Transverse colon (tissue), 3 donors: ENCODE measurements at regions not wholly inside any gene's neighbourhood (a gene's known extent, or its start where the extent isn't known, plus 50 kb on each side); places are given as distances from the start of the nearest gene placed in this dataset.

Experiments
- EP300 ChIP-seq: sonication (generic); formaldehyde crosslinking; IDR thresholded peaks from one replicate; pipeline ENCODE4 v1.6.1; 2017; ENCODE audit warnings: antibody characterized with exemption, low read depth
- TF ChIP-seq, protein P1 (sequence below), 5 experiments: fragments of 200-600 bp in 3 of 5; fragments of 450-650 bp in 2 of 5; sonication (generic) in 3 of 5; IDR thresholded peaks; 1 replicate in 2 of 5; 2 replicates in 3 of 5; pipeline ENCODE4 v1.5.1; 2016 to 2017; ENCODE audit warnings: antibody characterized with exemption in 5 of 5, inconsistent platforms in 3 of 5, mild to moderate bottlenecking in 2 of 5, moderate library complexity in 1 of 5

DNA sequence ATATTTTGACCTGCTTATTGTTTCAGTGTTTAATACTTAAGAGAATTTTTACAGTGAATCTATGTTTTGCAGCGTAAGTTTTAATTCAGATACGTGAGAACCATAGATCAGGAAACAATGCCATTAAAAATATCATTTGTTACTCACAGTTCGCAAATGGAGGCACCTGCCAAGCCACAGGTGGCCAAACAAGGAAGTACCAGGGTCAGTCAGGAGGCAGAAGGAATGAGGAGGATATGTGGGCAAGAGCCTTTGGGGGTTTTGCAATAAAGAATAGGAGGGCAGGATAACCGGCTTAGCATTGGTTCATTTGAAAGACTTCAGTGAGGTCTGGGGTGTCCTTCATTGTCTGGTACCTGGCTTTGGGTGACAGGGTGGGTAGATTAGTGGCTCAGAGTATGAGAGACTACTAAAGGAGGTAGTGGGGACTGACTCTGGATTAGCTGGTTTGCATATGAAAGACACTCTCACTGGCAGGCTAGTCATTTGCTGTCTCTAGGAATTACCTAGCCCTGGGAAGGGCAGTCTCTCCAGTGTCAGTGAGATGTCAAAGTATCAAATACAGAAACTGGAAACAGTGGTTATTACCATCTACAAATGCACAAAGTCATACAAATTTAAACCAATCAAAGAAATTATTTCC is 132.2 kb upstream of the CAV2 start:
- TF ChIP-seq, protein P1, sequence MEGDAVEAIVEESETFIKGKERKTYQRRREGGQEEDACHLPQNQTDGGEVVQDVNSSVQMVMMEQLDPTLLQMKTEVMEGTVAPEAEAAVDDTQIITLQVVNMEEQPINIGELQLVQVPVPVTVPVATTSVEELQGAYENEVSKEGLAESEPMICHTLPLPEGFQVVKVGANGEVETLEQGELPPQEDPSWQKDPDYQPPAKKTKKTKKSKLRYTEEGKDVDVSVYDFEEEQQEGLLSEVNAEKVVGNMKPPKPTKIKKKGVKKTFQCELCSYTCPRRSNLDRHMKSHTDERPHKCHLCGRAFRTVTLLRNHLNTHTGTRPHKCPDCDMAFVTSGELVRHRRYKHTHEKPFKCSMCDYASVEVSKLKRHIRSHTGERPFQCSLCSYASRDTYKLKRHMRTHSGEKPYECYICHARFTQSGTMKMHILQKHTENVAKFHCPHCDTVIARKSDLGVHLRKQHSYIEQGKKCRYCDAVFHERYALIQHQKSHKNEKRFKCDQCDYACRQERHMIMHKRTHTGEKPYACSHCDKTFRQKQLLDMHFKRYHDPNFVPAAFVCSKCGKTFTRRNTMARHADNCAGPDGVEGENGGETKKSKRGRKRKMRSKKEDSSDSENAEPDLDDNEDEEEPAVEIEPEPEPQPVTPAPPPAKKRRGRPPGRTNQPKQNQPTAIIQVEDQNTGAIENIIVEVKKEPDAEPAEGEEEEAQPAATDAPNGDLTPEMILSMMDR (IDR thresholded peaks at IDR 0.05), result no peak
- no peak for TF ChIP-seq EP300
